OCI-LY3 (cell line): ENCODE measurements at regions not wholly inside any gene's neighbourhood (a gene's known extent, or its start where the extent isn't known, plus 50 kb on each side); places are given as distances from the start of the nearest gene placed in this dataset.

Experiments used
- H2AFZ ChIP-seq: fragments of 200-600, 300-600 bp; shearing (Covaris generic); 2 replicates; pipeline ENCODE4 v1.6.0; 2014; ENCODE audit warnings: antibody characterized with exemption, low read depth, low read length
- H3K27ac ChIP-seq: fragments of 200-600, 300-600 bp; sonication (generic); 2 replicates; pipeline ENCODE4 v1.5.1; 2014; ENCODE audit warnings: mild to moderate bottlenecking, low read length, moderate library complexity, mixed read lengths
- H3K27me3 ChIP-seq: fragments of 200-600, 300-600 bp; sonication (generic); 2 replicates; pipeline ENCODE4 v1.6.1; 2014; ENCODE audit warnings: low read depth, low read length, mixed read lengths
- H3K36me3 ChIP-seq: fragments of 200-600, 300-600 bp; sonication (generic); replicated peaks from 2 replicates; pipeline ENCODE3; 2014; ENCODE audit warnings: low read depth, low read length, mixed read lengths
- H3K4me1 ChIP-seq: fragments of 300-600, 200-600 bp; sonication (generic); 2 replicates; pipeline ENCODE4 v1.6.1; 2014; ENCODE audit warnings: low read length, mixed read lengths
- H3K4me2 ChIP-seq: fragments of 200-600, 300-600 bp; sonication (generic); 2 replicates; pipeline ENCODE4 v1.6.1; 2014; ENCODE audit warnings: low read length, mixed read lengths
- H3K4me3 ChIP-seq: fragments of 300-600, 200-600 bp; sonication (generic); 2 replicates; pipeline ENCODE4 v1.5.1; 2014; ENCODE audit warnings: antibody characterized with exemption, mild to moderate bottlenecking, low read length, moderate library complexity
- H3K79me2 ChIP-seq: fragments of 300-600, 200-600 bp; shearing (Covaris generic); 2 replicates; pipeline ENCODE4 v1.6.1; 2014; ENCODE audit warnings: mild to moderate bottlenecking, low read length, mixed read lengths
- H3K9ac ChIP-seq: fragments of 300-600, 200-600 bp; shearing (Covaris generic); 2 replicates; pipeline ENCODE4 v1.6.0; 2014; ENCODE audit warnings: mild to moderate bottlenecking, low read length, moderate library complexity
- H3K9me3 ChIP-seq: fragments of 200-600, 300-600 bp; shearing (Covaris generic); 2 replicates; pipeline ENCODE4 v1.6.1; 2014; ENCODE audit warnings: low read length, mixed read lengths; ENCODE audit not compliant: insufficient read depth
- H4K20me1 ChIP-seq: fragments of 200-600, 300-600 bp; sonication (generic); 2 replicates; pipeline ENCODE4 v1.6.1; 2016; ENCODE audit warnings: low read length, mixed read lengths; ENCODE audit not compliant: insufficient read depth
- CTCF ChIP-seq: fragments of 200-600, 300-600 bp; sonication (generic); IDR thresholded peaks from 2 replicates; pipeline ENCODE4 v1.5.1; 2014; ENCODE audit warnings: antibody characterized with exemption, low read length, low read depth
- EZH2phosphoT487 ChIP-seq: fragments of 200-600 bp; shearing (Covaris generic); IDR thresholded peaks from 2 replicates; pipeline ENCODE4 v1.6.1; 2018; ENCODE audit warnings: antibody characterized with exemption, mixed run types, low read depth

- Histone ChIP-seq H3K79me2 (no peaks in the 10 kb centered on the region), H3K9ac (no peak overlapping the region), H3K27ac (no peak overlapping the region), H3K36me3 (no peaks in the 10 kb centered on the region), H2AFZ (no peak overlapping the region), H3K27me3 (no peaks in the 10 kb centered on the region), H3K4me2 (no peak overlapping the region), H3K4me1 (no peaks in the 10 kb centered on the region), H3K4me3 (no peak overlapping the region), H4K20me1 (no peaks in the 10 kb centered on the region), H3K9me3 (no peaks in the 10 kb centered on the region)
- TF ChIP-seq CTCF: no peak
- no peak for TF ChIP-seq EZH2phosphoT487
Observed at GRCh38 chr2:224133387-224133786, 94.3 kb upstream of the SERPINE2 start.

- H3K4me2 ChIP-seq: no peak overlapping the region
- no peak overlapping the region for H3K27ac ChIP-seq
- no peak overlapping the region for H3K9ac ChIP-seq
- H4K20me1 ChIP-seq: no peaks in the 10 kb centered on the region
- H2AFZ ChIP-seq: no peak overlapping the region
- TF ChIP-seq CTCF: no peak
- no peak for TF ChIP-seq EZH2phosphoT487
- no peaks in the 10 kb centered on the region for H3K36me3 ChIP-seq
- no peaks in the 10 kb centered on the region for H3K4me1 ChIP-seq
- no peaks in the 10 kb centered on the region for H3K79me2 ChIP-seq
- no peak overlapping the region for H3K4me3 ChIP-seq
- no peaks in the 10 kb centered on the region for H3K9me3 ChIP-seq
- no peaks in the 10 kb centered on the region for H3K27me3 ChIP-seq
Observed at GRCh38 chr2:224127871-224128501, 88.9 kb upstream of the SERPINE2 start.

GRCh38 chr2:224126440-224126839 is 87.4 kb upstream of the SERPINE2 start:
- TF ChIP-seq CTCF (no peak), EZH2phosphoT487 (no peak)
- H2AFZ ChIP-seq: no peak overlapping the region
- no peaks in the 10 kb centered on the region for H3K27me3 ChIP-seq
- no peak overlapping the region for H3K4me2 ChIP-seq
- H3K36me3 ChIP-seq: no peaks in the 10 kb centered on the region
- H3K9me3 ChIP-seq: no peaks in the 10 kb centered on the region
- no peak overlapping the region for H3K4me3 ChIP-seq
- H3K9ac ChIP-seq: no peak overlapping the region
- no peaks in the 10 kb centered on the region for H3K4me1 ChIP-seq
- no peaks in the 10 kb centered on the region for H3K79me2 ChIP-seq
- no peaks in the 10 kb centered on the region for H4K20me1 ChIP-seq
- H3K27ac ChIP-seq: no peak overlapping the region

- no peaks in the 10 kb centered on the region for H4K20me1 ChIP-seq
- no peak overlapping the region for H3K9ac ChIP-seq
- no peaks in the 10 kb centered on the region for H3K9me3 ChIP-seq
- H3K4me2 ChIP-seq: no peak overlapping the region
- no peaks in the 10 kb centered on the region for H3K36me3 ChIP-seq
- no peaks in the 10 kb centered on the region for H3K79me2 ChIP-seq
- H2AFZ ChIP-seq: no peak overlapping the region
- H3K4me3 ChIP-seq: no peak overlapping the region
- no peaks in the 10 kb centered on the region for H3K4me1 ChIP-seq
- H3K27ac ChIP-seq: no peak overlapping the region
- no peaks in the 10 kb centered on the region for H3K27me3 ChIP-seq
- no peak for TF ChIP-seq CTCF
- TF ChIP-seq EZH2phosphoT487: no peak
Observed at GRCh38 chr2:224126003-224126402, 86.9 kb upstream of the SERPINE2 start.
